ENCODE measurements at regions not wholly inside any gene's neighbourhood (a gene's known extent, or its start where the extent isn't known, plus 50 kb on each side); places are given as distances from the start of the nearest gene placed in this dataset.

DNA sequence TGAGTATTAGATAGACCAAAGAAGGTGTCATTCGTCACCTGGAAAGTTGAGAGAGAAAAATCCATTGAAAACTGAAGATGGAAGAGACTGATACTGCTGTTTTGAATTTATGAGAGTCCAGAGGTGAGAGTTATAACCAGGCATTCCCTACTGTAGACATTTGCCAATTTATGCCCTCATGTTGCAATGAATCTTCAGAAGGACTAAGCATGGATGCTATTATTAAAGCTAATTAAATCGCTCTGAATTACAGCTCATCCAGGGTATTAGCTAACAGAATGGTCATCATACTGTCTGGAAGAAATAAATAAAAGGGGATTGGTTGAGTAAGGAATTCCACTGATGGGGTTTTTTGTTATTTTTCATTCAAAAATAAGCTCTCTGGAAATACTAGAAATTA is 101.6 kb upstream of the PLPP4 start:
- Histone ChIP-seq H3K23me2 (ENCODE audit: insufficient read length, low read depth, low read length, poor library complexity, severe bottlenecking) (no peaks in the 10 kb centered on the region), H3K4me1 (ENCODE audit: insufficient read depth, low read length) (no peaks in the 10 kb centered on the region), H2AFZ (ENCODE audit: low read length) (no peak overlapping the region), H2AK5ac (ENCODE audit: insufficient read length, low read length) (no peak overlapping the region), H2BK12ac (ENCODE audit: insufficient read length, low read depth, low read length) (no peak overlapping the region), H3K9me3 (ENCODE audit: control insufficient read depth, low read depth, low read length) (no peaks in the 10 kb centered on the region), H2BK15ac (ENCODE audit: low read depth, low read length) (no peak overlapping the region), H3K27ac (ENCODE audit: insufficient read length, low read depth, low read length) (no peak overlapping the region), H3K79me2 (ENCODE audit: insufficient read depth, low read length) (no peaks in the 10 kb centered on the region), H2BK20ac (ENCODE audit: low read depth, low read length, poor library complexity, severe bottlenecking) (no peak overlapping the region), H3K4ac (ENCODE audit: low read depth, low read length) (no peak overlapping the region), H3K27me3 (ENCODE audit: insufficient read depth, low read length) (no peaks in the 10 kb centered on the region), H4K91ac (ENCODE audit: insufficient read length, low read depth, low read length) (no peak overlapping the region), H3K18ac (ENCODE audit: insufficient read length, low read depth, low read length) (no peak overlapping the region), H3K4me2 (ENCODE audit: insufficient read depth, insufficient read length, low read length) (no peak overlapping the region), H4K8ac (replicated peaks; ENCODE audit: insufficient read length, low read depth, low read length) (no peak overlapping the region), H3T11ph (ENCODE audit: low read length) (no peak overlapping the region), H3K9ac (ENCODE audit: extremely low read depth, insufficient read length, low read length) (no peak overlapping the region), H3K14ac (ENCODE audit: insufficient read depth, low read length) (no peak overlapping the region), H3K79me1 (ENCODE audit: insufficient read depth, low read depth, low read length, poor library complexity, severe bottlenecking) (no peaks in the 10 kb centered on the region), H2BK120ac (ENCODE audit: low read depth, low read length, poor library complexity, severe bottlenecking) (no peak overlapping the region), H4K20me1 (ENCODE audit: control insufficient read depth, insufficient read depth, insufficient read length) (no peaks in the 10 kb centered on the region), H2BK5ac (ENCODE audit: insufficient read length, low read length) (no peak overlapping the region), H3K56ac (ENCODE audit: insufficient read length, low read depth, low read length) (no peak overlapping the region), H4K5ac (ENCODE audit: insufficient read length, low read depth, low read length) (no peak overlapping the region), H3K23ac (ENCODE audit: insufficient read length, low read depth, low read length) (no peak overlapping the region)
- H3K27ac Mint-ChIP-seq, result no peak overlapping the region
- TF ChIP-seq, protein P1, sequence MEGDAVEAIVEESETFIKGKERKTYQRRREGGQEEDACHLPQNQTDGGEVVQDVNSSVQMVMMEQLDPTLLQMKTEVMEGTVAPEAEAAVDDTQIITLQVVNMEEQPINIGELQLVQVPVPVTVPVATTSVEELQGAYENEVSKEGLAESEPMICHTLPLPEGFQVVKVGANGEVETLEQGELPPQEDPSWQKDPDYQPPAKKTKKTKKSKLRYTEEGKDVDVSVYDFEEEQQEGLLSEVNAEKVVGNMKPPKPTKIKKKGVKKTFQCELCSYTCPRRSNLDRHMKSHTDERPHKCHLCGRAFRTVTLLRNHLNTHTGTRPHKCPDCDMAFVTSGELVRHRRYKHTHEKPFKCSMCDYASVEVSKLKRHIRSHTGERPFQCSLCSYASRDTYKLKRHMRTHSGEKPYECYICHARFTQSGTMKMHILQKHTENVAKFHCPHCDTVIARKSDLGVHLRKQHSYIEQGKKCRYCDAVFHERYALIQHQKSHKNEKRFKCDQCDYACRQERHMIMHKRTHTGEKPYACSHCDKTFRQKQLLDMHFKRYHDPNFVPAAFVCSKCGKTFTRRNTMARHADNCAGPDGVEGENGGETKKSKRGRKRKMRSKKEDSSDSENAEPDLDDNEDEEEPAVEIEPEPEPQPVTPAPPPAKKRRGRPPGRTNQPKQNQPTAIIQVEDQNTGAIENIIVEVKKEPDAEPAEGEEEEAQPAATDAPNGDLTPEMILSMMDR (conservative IDR thresholded peaks at IDR 0.05), result no peak
- peaks cover 4 to 5% of the 10 kb centered on the region in 2 experiments; a peak in 3 of 5 replicates for H3K9me3 Mint-ChIP-seq
- no CpG with 5 or more reads among the region's 2 CpGs for WGBS (ENCODE audit: extremely low coverage, insufficient read length, low lambda C conversion rate)
- no peaks in the 10 kb centered on the region; a peak in 2 of 7 replicates for H3K36me3 Mint-ChIP-seq (ENCODE audit: insufficient read depth in 1 of 3, low read depth in 3 of 3)
- no peak for DNase-seq
- no peaks in the 10 kb centered on the region; the same call in 1 of the 2 replicates for H3K27me3 Mint-ChIP-seq (ENCODE audit: low read depth)
- no peak overlapping the region for H3K4me3 Mint-ChIP-seq
- H3K4me1 Mint-ChIP-seq, result peaks cover 0 to 3% of the 10 kb centered on the region in 2 experiments; a peak in 1 of 4 replicates

All from H9 (cell line).